MV-4-11 (cell line): ENCODE measurements at regions not wholly inside any gene's neighbourhood (a gene's known extent, or its start where the extent isn't known, plus 50 kb on each side); places are given as distances from the start of the nearest gene placed in this dataset.
"Not testable (repeated sequence)": the region's sequence is repeated elsewhere in the genome, so short reads cannot be mapped to it uniquely, and the experiment has no call there.

Experiments used
- DNase-seq: peaks from one replicate; lab custom pipeline; 2025; lab: John Stamatoyannopoulos, UW

DNA sequence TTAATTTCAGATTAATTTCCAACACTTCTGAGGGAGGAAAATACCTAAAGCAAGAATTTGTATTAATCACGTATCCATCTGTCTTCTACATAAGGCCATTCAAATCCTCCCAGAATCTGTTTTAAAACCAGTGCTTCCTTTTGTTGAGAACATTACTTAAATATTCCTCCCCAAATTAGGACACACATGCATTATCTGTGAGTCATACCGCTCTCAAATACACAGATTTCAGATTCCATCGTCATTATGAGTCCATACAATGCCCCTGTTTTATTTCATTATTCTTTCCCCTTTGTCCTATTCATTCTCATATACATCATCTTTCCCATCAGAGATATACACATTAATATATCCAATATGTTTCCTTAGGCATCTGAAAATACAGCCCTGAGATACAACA, 57.3 kb upstream of the PRSS12 start:
- DNase-seq = no peak

DNA sequence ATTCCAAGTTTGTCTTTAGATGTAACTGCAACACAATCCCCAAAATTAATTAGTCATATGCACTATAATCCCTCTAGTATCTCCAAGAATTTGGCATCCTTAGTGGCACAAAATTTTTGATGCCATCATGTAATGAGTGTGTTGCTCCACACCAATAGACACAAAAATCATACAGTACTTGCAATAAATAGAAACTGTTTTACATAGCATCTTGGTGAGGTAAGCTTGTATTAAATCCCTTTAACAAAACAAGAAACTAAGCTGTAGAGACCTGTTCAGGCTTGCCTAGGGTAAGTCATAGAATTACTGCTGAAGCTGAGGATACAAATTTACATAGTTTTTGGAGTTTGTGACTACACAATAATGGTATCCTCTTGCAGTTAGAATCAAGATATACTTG, 64.5 kb upstream of the PRSS12 start:
- no peak for DNase-seq

DNA sequence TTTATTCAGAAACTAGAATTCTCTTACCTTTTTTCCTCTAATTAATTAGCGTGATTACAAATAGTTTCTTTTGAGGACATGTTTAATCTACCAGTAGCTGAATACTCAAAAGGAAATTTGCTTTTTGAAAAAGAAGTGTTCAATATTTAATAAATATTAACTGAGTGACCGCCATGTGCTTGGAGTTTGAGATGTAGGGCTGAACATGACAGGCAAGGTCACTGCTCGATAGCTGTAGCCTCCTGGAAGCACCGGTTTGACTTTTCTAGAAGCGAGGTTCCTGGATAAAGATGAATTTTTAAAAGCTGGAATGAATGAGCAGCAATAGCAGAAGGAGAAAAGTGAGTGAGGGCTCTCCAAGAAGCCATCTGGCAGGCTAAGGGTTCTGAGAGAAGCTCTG, 65.0 kb upstream of the PRSS12 start:
- DNase-seq = not testable (repeated sequence)

DNA sequence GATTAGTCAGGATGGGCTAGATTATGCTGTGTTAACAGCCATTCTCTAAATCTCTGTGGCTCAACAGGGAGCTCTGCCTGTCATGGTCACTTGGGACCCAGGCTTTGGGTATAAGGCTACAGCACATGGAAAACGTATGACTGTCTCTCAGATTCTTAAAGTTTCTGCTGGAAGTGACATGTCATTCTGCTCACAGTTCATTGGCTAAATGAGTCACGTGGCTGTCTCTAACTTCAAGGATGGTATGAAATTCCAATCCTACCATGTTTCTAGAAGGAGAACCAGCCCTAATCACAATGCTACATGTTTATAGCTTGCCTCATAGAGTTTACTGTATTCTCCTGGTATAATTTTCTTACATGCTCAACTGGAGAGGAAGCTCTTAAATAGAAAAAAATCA, 65.6 kb upstream of the PRSS12 start:
- not testable (repeated sequence) for DNase-seq

DNA sequence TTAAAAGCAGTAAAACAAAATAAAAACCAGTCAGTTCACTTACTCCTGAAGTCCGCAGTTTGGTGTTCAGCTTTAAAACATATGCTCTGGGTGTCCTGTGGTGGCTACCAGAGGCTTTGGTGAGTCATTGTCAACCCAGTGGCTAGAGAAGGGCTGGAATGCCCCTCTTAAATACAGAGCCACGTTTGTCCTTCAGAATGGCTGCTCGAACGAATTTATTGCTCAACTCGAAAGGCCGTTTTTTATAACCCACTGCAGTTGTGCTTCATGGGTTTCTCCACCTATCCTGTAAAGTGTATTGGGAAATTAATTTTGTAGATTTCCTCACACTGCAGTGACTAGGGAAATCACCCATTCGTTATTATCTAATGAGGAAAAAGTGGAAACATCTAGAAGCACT, 66.8 kb upstream of the PRSS12 start:
- peak; percentile 67 for DNase-seq

DNA sequence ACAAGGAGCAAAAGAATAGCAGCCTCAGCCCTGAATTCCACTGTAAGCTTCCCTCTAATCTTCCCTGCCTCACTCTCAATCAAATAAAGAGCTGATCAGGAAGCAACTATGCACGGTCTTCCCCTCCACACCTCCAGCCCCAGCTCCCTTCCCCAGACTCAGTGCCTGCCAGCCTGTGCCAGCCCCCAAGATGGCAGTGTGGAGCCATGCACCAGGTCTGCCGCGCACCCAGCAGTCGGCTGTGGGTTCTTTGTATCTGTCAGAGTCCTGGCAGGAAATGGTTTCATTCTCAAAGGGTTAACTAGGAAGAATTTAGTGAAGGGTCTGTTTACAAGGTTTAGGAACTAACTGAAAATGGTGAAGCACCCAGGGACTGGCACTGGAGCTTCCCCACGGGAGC, 71.3 kb upstream of the PRSS12 start:
- peak; percentile 53 for DNase-seq

DNA sequence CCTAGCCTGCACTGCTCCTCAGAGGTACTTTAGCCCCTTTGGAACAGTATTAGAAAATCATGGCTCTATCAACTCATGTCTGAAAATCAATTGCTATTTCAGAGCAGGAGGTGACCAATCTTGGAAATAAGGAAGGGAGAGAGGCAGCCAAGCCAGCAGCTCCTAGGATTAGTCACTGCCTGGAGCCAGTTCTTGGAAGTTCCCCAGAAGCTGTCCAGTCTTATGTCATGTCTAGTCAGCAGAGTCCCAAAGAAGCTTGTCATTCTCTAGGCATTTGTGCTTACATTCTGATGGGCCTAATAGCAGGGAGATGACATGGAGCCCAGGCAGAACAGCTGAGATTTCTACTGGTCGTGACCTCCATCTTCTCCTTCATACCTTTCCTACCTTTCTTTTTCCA, 76.1 kb upstream of the PRSS12 start:
- not testable (repeated sequence) for DNase-seq

DNA sequence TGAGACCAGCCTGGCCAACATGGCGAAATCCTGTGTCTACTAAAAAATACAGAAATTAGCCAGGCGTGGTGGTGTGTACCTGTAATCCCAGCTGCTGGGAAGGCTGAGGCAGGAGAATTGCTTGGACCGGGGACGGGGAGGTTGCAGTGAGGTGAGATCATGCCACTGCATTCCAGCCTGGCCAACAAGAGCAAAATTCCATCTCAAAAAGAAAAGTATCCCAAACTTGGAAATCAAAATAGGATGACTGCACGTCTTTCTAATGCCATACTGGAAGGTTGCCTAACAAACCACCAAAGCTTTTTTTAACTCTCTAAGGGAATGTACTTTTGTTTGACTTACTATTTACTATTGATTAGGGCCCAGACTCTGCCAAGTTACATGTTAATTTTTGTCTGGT, 79.6 kb upstream of the PRSS12 start:
- not testable (repeated sequence) for DNase-seq

DNA sequence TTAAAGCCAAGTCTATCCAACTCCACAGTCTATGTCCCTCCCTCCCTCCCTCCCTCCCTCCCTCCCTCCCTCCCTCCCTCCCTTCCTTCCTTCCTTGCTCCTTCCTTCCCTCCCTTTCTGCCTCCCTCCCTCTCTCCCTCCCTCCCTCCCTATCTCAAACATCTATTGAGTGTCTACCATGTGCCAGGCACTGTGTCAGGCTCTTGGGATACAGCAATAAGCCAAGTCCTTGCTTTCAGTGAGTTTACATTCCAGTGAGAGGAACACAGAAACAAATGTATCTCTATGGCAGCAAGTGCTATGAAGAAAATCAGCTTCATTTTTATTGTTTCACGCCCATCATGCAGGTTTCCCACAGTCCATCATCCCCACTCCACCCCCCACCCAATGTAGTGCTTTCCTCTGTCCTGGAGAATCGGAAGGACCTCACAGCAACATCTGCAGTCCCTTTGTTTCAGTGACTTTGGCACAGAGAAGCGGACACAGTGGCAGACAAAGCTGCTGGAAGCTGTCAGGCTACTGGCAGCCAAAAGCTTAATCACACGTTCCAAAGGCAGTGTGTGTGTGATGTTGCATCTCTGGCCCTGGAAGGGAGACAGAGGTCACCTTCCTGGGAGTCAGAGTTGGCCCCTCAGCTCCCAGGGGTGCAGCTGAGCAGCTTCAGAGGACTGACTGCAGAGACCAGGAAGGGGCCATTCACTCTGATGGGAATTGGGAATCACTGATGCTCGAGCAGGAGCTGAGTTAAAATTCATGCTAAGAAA, 81.0 kb upstream of the PRSS12 start:
- not testable (repeated sequence) for DNase-seq

DNA sequence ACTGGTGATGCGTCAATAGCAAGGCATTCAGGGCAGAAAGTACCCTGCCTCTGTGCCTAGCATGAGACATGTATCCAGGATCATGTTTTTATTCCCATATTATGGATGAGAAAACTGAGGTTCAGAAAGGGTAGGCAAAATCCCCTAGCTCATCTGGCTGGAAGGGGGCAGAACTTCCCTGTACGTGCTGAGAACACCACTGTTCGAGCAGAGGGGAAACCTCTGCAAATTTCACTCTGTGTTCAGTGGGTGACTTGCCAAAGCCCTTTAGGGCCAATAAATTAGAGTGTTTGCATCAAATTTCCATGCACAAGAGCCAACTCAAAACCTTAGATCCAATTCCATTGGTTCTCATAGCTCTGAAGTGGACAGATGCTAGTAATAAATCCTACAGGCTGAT, 82.6 kb upstream of the PRSS12 start:
- not testable (repeated sequence) for DNase-seq

DNA sequence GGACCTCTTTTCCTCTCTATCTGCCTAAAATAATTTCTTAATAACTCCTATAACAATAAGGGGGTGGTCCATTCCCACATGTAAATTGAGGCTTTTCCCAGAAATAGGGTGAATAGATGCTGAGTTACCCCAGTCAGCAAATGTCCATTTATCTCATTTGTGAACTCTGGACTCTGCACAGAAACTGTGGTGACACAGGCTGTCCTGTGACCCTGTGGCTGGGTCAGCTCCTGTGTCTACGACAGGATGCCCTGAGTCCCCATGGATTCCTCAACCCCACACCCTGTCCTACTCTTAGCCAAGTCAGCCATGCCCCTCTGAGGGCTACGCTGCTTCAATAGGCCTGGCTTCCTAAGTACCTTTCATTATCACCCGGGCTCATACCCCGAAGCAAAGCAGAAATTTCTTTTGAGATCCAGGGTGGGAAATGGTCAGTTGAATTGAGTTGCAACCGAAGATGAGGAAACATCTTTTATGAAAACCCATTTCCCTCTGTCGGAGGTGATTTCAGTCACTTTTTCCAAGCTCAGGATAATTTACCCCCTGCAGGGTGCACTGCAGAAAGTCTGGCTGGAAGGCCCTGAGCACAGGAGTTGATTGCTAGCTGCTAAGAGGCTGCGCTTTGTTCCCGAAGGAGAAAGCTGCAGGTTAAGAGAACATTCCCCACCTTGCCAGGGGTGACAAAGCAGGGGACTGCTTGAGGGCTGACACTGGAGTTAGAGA, 89.5 kb upstream of the PRSS12 start:
- not testable (repeated sequence) for DNase-seq

DNA sequence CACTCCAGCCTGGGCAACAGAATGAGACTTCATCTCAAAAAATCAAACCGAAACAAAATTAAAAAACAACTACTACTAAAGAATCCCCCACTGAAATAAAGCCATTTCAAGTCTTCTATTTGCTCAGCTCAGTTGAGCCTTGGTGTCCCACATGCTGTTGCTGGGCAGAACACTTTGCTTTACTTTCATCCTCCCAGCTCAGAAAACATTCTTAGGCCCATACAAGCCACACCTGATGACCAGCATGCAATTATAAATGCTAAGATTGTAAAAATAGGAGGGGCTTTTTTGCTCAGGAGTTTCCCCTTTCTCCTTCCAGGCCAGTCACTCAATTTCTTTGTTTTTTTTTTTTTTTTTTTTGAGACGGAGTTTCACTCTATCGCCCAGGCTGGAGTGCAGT, 94.6 kb upstream of the PRSS12 start:
- not testable (repeated sequence) for DNase-seq

DNA sequence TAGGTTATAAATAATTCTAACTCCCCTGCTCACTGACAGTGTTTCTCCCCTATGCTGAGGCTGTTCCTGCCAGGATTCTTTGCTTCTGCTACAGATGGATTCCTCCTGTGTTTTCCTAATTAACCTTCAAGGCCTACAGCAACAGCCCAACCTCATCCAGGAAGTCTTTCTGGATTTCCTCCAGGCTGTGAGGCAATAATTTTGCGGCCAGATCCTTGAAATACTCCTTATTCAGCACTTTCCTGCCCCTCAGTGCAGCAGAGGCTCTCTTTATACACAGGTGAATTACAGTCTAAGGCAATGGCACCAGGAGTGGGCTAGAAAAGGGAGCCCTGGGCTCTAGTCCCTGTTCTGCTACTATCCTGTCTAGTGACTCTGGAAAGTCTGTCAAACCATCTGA, 102.1 kb upstream of the PRSS12 start:
- not testable (repeated sequence) for DNase-seq

DNA sequence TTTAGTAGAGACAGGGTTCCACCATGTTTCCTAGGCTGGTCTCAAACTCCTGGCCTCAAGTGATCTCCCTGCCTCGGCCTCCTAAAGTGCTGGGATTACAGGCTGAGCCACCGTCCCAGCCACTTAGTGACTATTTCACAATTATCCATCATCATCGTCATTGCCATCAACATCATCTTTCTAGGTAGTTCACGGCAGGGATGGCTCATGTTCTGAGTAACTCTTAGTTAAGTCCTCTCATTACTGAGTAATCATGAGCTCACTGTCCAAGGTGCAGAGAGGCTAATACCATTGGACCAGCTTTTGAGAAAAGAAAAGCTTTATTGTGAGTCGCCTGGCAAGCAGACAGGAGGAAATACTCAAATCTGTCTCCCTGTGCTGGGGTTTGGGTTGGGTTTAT, 108.6 kb upstream of the PRSS12 start:
- DNase-seq = not testable (repeated sequence)

DNA sequence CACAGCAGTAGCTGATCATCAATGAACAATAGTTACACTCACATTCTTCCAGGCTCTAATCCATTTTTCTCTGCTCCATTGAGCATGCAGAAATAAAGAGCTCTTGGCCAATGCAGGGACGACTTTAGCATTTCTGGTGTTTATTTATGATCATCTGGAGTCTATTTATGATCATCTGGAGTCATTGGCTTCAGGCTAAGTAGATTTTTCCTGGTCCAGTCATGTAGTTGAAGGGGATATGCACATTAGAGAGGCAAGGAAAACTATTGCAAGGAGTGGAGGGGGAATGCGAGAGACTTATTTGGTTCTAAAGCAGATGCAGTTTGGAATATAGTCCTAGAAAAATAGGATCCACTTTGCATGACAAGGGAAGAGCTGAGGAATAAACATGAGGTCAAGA, 113.0 kb upstream of the PRSS12 start:
- not testable (repeated sequence) for DNase-seq

DNA sequence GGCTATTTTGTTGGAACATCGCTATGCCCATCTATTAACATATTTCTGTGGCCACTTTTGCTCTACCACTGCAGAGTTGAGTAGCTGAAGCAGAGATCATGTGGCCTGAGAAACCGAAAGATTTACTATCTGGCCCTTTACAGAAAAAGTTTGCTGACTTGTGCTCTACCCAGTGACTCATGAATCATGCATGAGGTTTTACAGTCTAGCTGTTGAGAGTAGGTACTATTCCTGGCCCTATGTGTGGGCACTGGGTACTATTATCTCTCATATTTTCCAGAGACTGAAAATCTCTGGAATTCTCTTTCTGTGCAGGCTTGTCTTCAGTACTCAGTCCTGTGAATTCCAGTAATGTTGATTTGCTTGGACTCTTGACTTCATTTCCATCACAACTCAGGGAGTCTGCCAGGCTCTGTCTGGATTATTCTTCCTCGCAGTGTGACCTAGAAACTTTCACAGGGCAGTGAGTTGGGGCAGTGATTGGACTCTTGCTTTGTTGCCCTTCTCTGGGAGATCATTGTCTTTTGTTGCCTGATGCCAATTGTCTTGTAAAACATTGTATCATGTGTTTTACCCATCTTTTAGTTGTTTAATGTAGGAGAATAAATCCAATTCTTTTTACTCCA, 121.3 kb upstream of the PRSS12 start:
- DNase-seq = not testable (repeated sequence)

DNA sequence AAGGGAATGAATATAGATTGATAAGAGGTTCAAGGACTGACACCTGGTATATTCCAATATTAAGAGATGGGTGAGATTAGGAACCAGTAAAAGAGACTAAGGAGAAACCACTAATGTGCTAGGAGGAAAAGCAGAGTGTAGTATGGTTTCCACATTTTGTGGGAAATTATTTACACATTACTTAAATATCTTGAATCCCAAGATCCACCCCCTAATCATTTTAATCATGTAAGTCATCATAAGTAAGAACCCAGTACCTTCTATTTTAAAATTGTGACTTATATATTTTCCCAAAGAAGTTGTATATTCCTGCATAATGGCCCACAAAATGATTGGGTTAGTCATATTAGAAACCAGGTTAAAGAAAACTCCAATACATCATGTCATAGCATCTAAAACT, 122.0 kb upstream of the PRSS12 start:
- not testable (repeated sequence) for DNase-seq

DNA sequence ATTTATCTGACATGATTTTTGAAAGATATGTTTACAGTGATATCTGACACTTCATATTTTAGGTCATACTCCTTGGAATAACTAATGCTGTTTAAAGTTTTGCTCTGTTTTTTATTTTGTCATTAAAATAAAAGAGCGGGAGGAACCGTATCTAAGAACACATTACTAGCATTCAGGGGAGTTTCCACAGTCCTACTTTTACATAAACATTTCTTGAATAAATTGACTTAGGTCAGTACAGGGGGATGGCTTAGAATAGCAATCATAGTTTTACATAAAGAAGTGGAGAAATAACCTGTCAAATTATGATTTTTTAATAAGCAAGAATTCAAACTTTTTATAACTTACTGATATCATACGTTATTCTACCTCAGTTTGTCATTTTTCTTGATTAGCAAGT, 123.1 kb upstream of the PRSS12 start:
- DNase-seq = not testable (repeated sequence)

DNA sequence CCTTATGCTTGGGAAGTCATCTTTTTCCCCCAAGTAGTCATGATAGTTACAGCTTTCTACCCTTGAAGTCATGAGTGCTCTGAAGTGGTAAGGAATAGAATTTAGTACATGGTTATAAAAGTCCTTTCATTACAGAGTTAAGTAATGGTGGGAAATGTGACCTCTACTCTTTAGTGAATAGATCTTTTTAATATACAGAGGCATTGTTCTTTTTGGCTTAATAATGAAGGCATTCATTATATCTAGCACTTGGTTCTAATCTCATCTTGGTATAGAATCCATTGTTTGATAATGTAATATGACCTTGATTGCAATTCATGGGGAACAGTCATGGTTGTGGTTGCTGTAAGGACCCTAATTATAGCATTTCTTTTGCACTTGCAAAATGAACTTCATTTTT, 125.0 kb upstream of the PRSS12 start:
- not testable (repeated sequence) for DNase-seq

DNA sequence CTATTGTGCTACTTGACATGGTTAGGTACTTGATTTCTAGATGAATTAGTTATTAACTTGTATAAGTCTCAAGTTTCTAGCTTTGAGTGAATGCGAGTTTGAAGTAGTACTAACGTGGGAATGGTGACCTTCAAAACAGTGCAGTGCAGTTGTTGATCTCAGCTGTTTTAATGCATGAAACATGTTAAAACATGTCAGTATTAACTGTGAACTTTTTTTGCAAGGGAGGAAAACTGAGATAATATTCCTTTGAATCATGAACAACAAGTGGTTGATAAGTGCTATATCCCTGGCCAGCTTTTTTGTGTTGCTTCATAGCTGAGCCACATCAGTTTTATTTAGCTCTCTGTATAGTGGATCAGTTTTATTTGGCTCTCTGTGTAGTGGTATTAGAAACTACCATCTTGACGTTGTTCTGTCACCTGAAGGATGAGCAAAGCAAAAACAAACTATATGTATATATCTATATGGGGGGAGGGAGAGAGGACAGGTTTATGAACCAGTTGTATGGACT, 133.1 kb upstream of the PRSS12 start:
- not testable (repeated sequence) for DNase-seq

DNA sequence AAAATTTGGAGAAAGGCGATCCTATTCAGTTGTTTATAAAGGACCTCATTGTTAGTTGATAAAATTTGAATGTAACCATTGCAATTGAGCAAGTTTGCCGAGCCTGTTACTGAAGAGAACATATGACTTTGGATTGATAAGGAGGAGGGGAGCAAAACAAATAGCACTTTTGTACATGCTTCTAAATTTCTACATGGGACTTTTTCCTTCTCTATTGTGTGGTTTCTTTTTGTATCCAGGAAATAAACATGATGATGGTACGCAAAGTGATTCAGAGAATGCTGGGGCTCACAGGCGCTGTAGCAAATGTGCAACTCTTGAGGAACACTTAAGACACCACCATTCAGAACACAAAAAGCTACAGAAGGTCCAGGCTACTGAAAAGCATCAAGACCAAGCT, 140.2 kb upstream of the PRSS12 start:
- DNase-seq = not testable (repeated sequence)

DNA sequence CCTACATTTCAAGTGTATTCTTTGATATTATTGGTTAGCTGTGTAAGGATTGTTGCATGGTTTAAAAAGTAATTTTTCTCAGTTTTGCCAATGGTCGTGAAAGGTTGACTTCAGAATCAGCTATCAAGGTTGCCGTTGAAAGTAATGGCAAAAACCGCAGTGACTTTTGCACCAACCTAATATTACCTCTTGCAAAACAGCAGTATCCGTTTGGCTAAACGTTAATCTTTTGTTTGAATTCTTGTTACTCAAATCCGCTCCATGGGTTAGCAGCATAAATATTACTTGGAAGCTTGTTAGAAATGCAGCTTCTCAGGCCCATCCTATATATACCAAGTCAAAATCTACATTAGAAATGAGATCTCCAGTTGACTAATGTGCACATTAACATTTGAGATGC, 141.6 kb upstream of the PRSS12 start:
- not testable (repeated sequence) for DNase-seq

DNA sequence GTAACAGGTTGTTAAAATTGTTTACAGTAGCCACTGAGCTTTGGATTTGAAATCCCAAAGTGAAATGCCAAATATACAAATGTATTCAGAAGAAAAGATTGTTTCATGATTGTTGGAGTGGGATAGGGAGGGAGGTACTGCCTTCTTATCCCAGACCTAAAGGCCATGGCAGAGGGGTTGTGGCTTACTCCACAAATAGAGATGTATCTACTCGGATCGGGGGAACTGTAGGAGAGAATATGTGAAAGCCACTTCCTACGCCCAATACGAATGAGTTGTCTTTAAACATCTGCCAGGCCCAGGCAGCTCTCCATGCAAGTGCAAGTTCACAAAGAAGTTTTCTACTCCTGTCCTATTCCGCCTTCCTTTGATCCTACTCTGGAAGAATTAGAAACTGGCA, 150.2 kb upstream of the PRSS12 start:
- DNase-seq = not testable (repeated sequence)
